ENCODE measurements at regions not wholly inside any gene's neighbourhood (a gene's known extent, or its start where the extent isn't known, plus 50 kb on each side); places are given as distances from the start of the nearest gene placed in this dataset.
"Not testable (repeated sequence)": the region's sequence is repeated elsewhere in the genome, so short reads cannot be mapped to it uniquely, and the experiment has no call there.

- no peak for DNase-seq (ENCODE audit: low read depth in 4 of 4, low spot score in 1 of 4)
Observed at GRCh38 chr10:78236416-78237015, 202.9 kb downstream of the RPS24 start.

GRCh38 chr10:78237951-78238350 is 204.3 kb downstream of the RPS24 start:
- not testable (repeated sequence) for DNase-seq (ENCODE audit: low read depth in 4 of 4, low spot score in 1 of 4)

- no peak for DNase-seq (ENCODE audit: low read depth in 4 of 4, low spot score in 1 of 4)
Observed at GRCh38 chr10:78247266-78247665, 213.6 kb downstream of the RPS24 start.

GRCh38 chr10:78247821-78248220 is 214.2 kb downstream of the RPS24 start:
- DNase-seq (ENCODE audit: low read depth in 4 of 4, low spot score in 1 of 4) = no peak

- DNase-seq (ENCODE audit: low read depth in 4 of 4, low spot score in 1 of 4) = no peak
Observed at GRCh38 chr10:78248651-78249464, 215.2 kb downstream of the RPS24 start.

GRCh38 chr10:78249690-78250089 is 216.0 kb downstream of the RPS24 start:
- DNase-seq (ENCODE audit: low read depth in 4 of 4, low spot score in 1 of 4) = no peak

- no peak for DNase-seq (ENCODE audit: low read depth in 4 of 4, low spot score in 1 of 4)
Observed at GRCh38 chr10:78250313-78251015, 216.8 kb downstream of the RPS24 start.

GRCh38 chr10:78251016-78251385 is 217.3 kb downstream of the RPS24 start:
- DNase-seq (ENCODE audit: low read depth in 4 of 4, low spot score in 1 of 4) = no peak

- DNase-seq (ENCODE audit: low read depth in 4 of 4, low spot score in 1 of 4) = no peak
Observed at GRCh38 chr10:78252286-78252685, 218.6 kb downstream of the RPS24 start.

- no peak for DNase-seq (ENCODE audit: low read depth in 4 of 4, low spot score in 1 of 4)
Observed at GRCh38 chr10:78253063-78253853, 219.6 kb downstream of the RPS24 start.

GRCh38 chr10:78254013-78254412 is 220.3 kb downstream of the RPS24 start:
- DNase-seq (ENCODE audit: low read depth in 4 of 4, low spot score in 1 of 4) = no peak

GRCh38 chr10:78255214-78255613 is 221.6 kb downstream of the RPS24 start:
- no peak for DNase-seq (ENCODE audit: low read depth in 4 of 4, low spot score in 1 of 4)

- no peak for DNase-seq (ENCODE audit: low read depth in 4 of 4, low spot score in 1 of 4)
Observed at GRCh38 chr10:78255796-78256638, 222.4 kb downstream of the RPS24 start.

- DNase-seq (ENCODE audit: low read depth in 4 of 4, low spot score in 1 of 4) = no peak
Observed at GRCh38 chr10:78258323-78259030, 224.8 kb downstream of the RPS24 start.

GRCh38 chr10:78259391-78259790 is 225.7 kb downstream of the RPS24 start:
- DNase-seq (ENCODE audit: low read depth in 4 of 4, low spot score in 1 of 4) = no peak

GRCh38 chr10:78260141-78260540 is 226.5 kb downstream of the RPS24 start:
- no peak for DNase-seq (ENCODE audit: low read depth in 4 of 4, low spot score in 1 of 4)

- no peak for DNase-seq (ENCODE audit: low read depth in 4 of 4, low spot score in 1 of 4)
Observed at GRCh38 chr10:78260680-78261079, 227.0 kb downstream of the RPS24 start.

GRCh38 chr10:78261291-78261690 is 227.6 kb downstream of the RPS24 start:
- no peak for DNase-seq (ENCODE audit: low read depth in 4 of 4, low spot score in 1 of 4)

GRCh38 chr10:78262860-78263259 is 229.2 kb downstream of the RPS24 start:
- DNase-seq (ENCODE audit: low read depth in 4 of 4, low spot score in 1 of 4) = no peak

- DNase-seq (ENCODE audit: low read depth in 4 of 4, low spot score in 1 of 4) = no peak
Observed at GRCh38 chr10:78263521-78263988, 229.9 kb downstream of the RPS24 start.
